Astrocyte of the cerebellum (primary cell): ENCODE measurements at regions not wholly inside any gene's neighbourhood (a gene's known extent, or its start where the extent isn't known, plus 50 kb on each side); places are given as distances from the start of the nearest gene placed in this dataset.
"Not testable (repeated sequence)": the region's sequence is repeated elsewhere in the genome, so short reads cannot be mapped to it uniquely, and the experiment has no call there.

Experiments
- DNase-seq: peaks from one replicate; pipeline ENCODE4 v3.0.0-alpha.2; 2011; ENCODE audit warnings: low read depth
- H3K4me3 ChIP-seq: 2 replicates; pipeline ENCODE4 v1.5.1; 2011; ENCODE audit warnings: mild to moderate bottlenecking, low read depth, low read length, moderate library complexity
- CTCF ChIP-seq: IDR thresholded peaks from 2 replicates; pipeline ENCODE4 v1.5.1; 2012; ENCODE audit warnings: low read length, low read depth, moderate library complexity, mild to moderate bottlenecking; ENCODE audit errors: missing control alignments
- in situ Hi-C: cut with HindIII; loops from 2 replicates; pipeline ENCODE4 v1.10.0; 2017; ENCODE audit warnings: low sequenced_read_pairs

DNA sequence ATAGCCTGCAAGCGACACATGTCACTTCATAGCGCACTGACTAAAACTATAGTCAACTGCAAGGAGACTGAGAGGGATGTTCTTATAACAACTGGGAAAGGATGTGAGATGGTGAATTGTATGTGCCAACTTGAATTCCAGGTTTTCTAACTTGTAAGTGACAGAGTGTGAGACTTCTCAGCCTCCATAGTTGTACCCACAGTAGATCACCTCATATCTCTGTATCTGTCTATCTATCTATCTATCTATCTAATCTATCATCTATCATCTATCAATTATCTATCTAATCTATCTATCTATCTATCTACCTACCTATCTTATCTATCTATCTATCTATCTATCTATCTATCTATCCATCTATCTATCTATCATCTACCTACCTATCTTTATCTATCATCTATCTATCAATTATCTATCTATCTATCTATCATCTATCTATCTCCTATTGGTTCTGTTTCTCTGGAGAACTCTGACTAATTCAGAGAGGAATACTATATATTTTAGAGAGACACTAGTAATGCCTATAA lies 162.3 kb downstream of the CTH start:
- TF ChIP-seq CTCF = no peak
- in situ Hi-C loops = no loop called here
- DNase-seq = no peak
- H3K4me3 ChIP-seq = no peak overlapping the region

DNA sequence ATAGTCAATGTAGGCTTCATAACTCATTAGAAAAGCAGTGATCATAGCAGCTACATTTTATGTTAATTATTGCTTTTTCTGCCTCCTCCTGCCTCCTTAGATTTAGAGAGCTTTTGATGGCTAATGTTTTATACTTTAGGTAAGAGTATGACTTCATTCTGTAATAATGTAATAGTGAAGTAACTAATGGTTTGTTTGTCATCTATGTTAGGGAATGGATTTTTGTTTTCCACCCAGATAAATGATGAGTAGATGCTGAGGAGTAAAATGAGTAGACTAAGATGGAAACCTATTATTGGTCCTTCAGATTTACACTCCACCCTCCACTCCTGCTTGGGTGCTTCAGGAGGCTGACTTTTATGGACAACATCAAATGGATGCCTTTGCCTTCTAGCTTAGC lies 170.6 kb downstream of the CTH start:
- TF ChIP-seq CTCF = no peak

GRCh38 chr1:70583522-70583921 lies 172.5 kb downstream of the CTH start:
- in situ Hi-C loops = no loop called here
- no peak overlapping the region for H3K4me3 ChIP-seq
- no peak for DNase-seq
- TF ChIP-seq CTCF = no peak

More for the DNA sequence above, 170.6 kb downstream of the CTH start:
- in situ Hi-C loops = no loop called here
- no peak overlapping the region for H3K4me3 ChIP-seq
- DNase-seq = no peak

DNA sequence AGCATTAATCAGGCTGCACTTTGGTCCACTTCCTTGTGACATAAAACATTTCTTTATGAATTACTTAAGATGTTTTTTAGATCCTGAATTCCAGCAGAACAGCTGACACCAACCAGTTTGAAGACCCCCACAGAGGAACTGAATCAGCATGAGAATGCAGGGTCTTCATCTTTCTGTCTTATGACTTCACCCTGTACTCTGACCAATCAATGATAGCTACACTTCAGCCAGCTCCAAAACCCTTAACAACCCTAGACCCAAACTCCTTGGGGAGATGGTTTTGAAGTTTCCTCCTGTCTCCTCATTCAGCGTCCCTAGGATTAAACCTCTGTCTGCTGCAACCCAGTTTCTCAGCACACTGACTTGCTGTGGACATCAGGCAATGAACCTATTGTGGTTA lies 175.0 kb downstream of the CTH start:
- in situ Hi-C loops = no loop called here
- no peak overlapping the region for H3K4me3 ChIP-seq
- DNase-seq = no peak
- TF ChIP-seq CTCF = no peak

- TF ChIP-seq CTCF = no peak
These were observed 176.9 kb downstream of the CTH start for GRCh38 chr1:70587872-70588366.

DNA sequence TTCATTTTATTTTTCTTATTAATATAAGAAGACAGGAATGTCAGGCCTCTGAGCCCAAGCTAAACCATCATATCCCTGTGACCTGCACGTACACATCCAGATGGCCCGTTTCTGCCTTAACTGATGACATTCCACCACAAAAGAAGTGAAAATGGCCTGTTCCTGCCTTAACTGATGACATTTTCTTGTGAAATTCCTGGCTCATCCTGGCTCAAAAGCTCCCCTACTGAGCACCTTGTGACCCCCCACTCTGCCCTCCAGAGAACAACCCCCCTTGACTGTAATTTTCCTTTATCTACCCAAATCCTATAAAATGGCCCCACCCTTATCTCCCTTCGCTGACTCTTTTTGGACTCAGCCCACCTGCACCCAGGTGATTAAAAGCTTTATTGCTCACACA lies 182.5 kb downstream of the CTH start:
- DNase-seq, in situ Hi-C loops: not testable (repeated sequence)

More at GRCh38 chr1:70587872-70588366, 176.9 kb downstream of the CTH start:
- H3K4me3 ChIP-seq = no peak overlapping the region
- no peak for DNase-seq
- in situ Hi-C loops = no loop called here

DNA sequence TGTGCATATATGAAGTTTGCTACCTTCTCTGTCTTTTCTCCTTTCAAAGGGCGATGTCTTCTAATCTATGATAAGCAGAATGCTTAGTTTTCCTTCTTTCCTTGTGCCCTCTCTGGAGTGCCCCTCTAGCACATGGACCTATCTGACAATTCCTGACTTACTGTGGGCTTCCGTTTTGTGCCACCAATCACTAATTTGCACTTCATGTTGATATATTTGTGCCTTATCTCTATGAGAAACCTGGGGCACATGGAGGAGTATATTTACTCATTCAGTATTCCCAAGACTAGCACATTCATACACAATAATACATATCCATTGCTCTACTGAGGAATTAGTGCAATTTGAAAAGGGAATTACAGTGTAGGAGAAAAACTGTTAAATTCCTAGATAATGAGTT lies 197.7 kb downstream of the CTH start:
- H3K4me3 ChIP-seq = no peak overlapping the region
- in situ Hi-C loops = no loop called here
- no peak for TF ChIP-seq CTCF
- no peak for DNase-seq

More for the DNA sequence above, 182.5 kb downstream of the CTH start:
- H3K4me3 ChIP-seq = not testable (repeated sequence)

DNA sequence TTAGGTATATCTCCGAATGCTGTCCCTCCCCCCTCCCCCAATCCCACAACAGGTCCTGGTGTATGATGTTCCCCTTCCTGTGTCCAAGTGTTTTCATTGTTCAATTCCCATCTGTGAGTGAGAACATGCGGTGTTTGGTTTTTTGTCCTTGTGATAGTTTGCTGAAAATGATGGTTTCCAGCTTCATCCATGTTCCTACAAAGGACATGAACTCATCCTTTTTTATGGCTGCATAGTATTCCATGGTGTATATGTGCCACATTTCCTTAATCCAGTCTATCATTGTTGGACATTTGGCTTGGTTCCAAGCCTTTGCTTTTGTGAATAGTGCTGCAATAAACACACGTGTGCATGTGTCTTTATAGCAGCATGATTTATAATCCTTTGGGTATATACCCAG lies 199.1 kb downstream of the CTH start:
- H3K4me3 ChIP-seq, in situ Hi-C loops, DNase-seq: not testable (repeated sequence)
